GM23338 (cell line): ENCODE measurements at regions not wholly inside any gene's neighbourhood (a gene's known extent, or its start where the extent isn't known, plus 50 kb on each side); places are given as distances from the start of the nearest gene placed in this dataset.
A peak's percentile ranks its signal among the peaks of the same experiment; 100 is the strongest.

Experiments used
- ATAC-seq: fragments of 200-7000 bp; cut with Tn5 transposase; 3 replicates; pipeline ENCODE4 v1.9.1; 2020
- DNase-seq: peaks from one replicate; pipeline ENCODE4 v3.0.0-alpha.2; 2015; ENCODE audit warnings: low spot score
- H2AFZ ChIP-seq: fragments of 200-600 bp; sonication (generic); 2 replicates; pipeline ENCODE4 v1.8.0; 2016; ENCODE audit warnings: antibody characterized with exemption, mild to moderate bottlenecking, moderate library complexity
- H3F3A ChIP-seq: fragments of 200-600 bp; sonication (generic); replicated peaks from 2 replicates; pipeline ENCODE4 v1.8.0; 2017; ENCODE audit warnings: antibody characterized with exemption, mixed run types, low read depth
- H3K27ac ChIP-seq: fragments of 200-600 bp; sonication (generic); 2 replicates; pipeline ENCODE4 v1.6.1; 2016; ENCODE audit warnings: low read depth
- H3K27me3 ChIP-seq: fragments of 200-600 bp; sonication (generic); 2 replicates; pipeline ENCODE4 v1.8.0; 2016; ENCODE audit warnings: mild to moderate bottlenecking, mixed run types, moderate library complexity; ENCODE audit not compliant: insufficient read depth
- H3K36me3 ChIP-seq: fragments of 200-600 bp; sonication (generic); 2 replicates; pipeline ENCODE4 v1.8.0; 2016; ENCODE audit warnings: mild to moderate bottlenecking; ENCODE audit not compliant: insufficient read depth
- H3K4me1 ChIP-seq: fragments of 200-600 bp; sonication (generic); 2 replicates; pipeline ENCODE4 v1.8.0; 2016; ENCODE audit warnings: mild to moderate bottlenecking, moderate library complexity; ENCODE audit not compliant: insufficient read depth
- H3K4me2 ChIP-seq: fragments of 200-600 bp; sonication (generic); 2 replicates; pipeline ENCODE4 v1.7.1; 2017; ENCODE audit warnings: mixed run types
- H3K4me3 ChIP-seq: fragments of 200-600 bp; sonication (generic); 2 replicates; pipeline ENCODE4 v1.6.1; 2016; ENCODE audit warnings: mixed run types
- H3K79me2 ChIP-seq: fragments of 200-600 bp; sonication (generic); replicated peaks from 2 replicates; pipeline ENCODE4 v1.8.0; 2017; ENCODE audit warnings: mild to moderate bottlenecking; ENCODE audit not compliant: insufficient read depth
- H3K9me2 ChIP-seq: fragments of 200-600 bp; sonication (generic); 2 replicates; pipeline ENCODE4 v1.8.0; 2017; ENCODE audit not compliant: insufficient read depth
- H4K20me1 ChIP-seq: fragments of 200-600 bp; sonication (generic); replicated peaks from 2 replicates; pipeline ENCODE4 v1.8.0; 2017; ENCODE audit warnings: mild to moderate bottlenecking; ENCODE audit not compliant: insufficient read depth
- H3K27ac Mint-ChIP-seq: 2 replicates; pipeline ENCODE4 v1.8.0; 2020; ENCODE audit warnings: inconsistent platforms, mild to moderate bottlenecking, moderate library complexity, mixed read lengths
- H3K27me3 Mint-ChIP-seq: 3 replicates; pipeline ENCODE4 v1.8.0; 2022; ENCODE audit warnings: low read depth, mild to moderate bottlenecking, moderate library complexity, mixed read lengths, inconsistent platforms; ENCODE audit not compliant: insufficient read depth, poor library complexity
- H3K36me3 Mint-ChIP-seq: 3 replicates; pipeline ENCODE4 v1.8.0; 2021; ENCODE audit warnings: low read depth, mild to moderate bottlenecking, inconsistent platforms, moderate library complexity, mixed read lengths
- H3K4me1 Mint-ChIP-seq: 3 replicates; pipeline ENCODE4 v1.8.0; 2020; ENCODE audit warnings: mild to moderate bottlenecking, inconsistent platforms, mixed read lengths
- H3K4me3 Mint-ChIP-seq: 3 replicates; pipeline ENCODE4 v1.8.0; 2021; ENCODE audit warnings: moderate library complexity, mild to moderate bottlenecking, inconsistent platforms, mixed read lengths
- H3K9me3 Mint-ChIP-seq: 3 replicates; pipeline ENCODE4 v1.8.0; 2020; ENCODE audit warnings: moderate library complexity, mild to moderate bottlenecking, inconsistent platforms, mixed read lengths
- CREB1 ChIP-seq: fragments of 250-450 bp; sonication (Bioruptor Pico); IDR thresholded peaks from 2 replicates; pipeline ENCODE4 v1.5.0; 2020; ENCODE audit warnings: low read depth, mild to moderate bottlenecking, moderate library complexity
- EZH2 ChIP-seq: fragments of 200-600 bp; sonication (generic); IDR thresholded peaks from one replicate; pipeline ENCODE4 v1.8.0; 2017; ENCODE audit warnings: antibody characterized with exemption, mild to moderate bottlenecking, low read depth; ENCODE audit not compliant: unreplicated experiment
- NANOG ChIP-seq: IDR thresholded peaks from 2 replicates; pipeline ENCODE4 v1.6.1; 2016; ENCODE audit warnings: antibody characterized with exemption, borderline replicate concordance
- ZNF114 ChIP-seq: fragments of 250-450 bp; sonication (Bioruptor Pico); IDR thresholded peaks from 2 replicates; pipeline ENCODE4 v1.5.0; 2020; ENCODE audit warnings: mild to moderate bottlenecking, moderate library complexity
- ZNF462 ChIP-seq: fragments of 250-450 bp; sonication (Bioruptor Pico); IDR thresholded peaks from 2 replicates; pipeline ENCODE4 v1.5.0; 2020; ENCODE audit warnings: mild to moderate bottlenecking, moderate library complexity
- TF ChIP-seq, protein P1 (sequence below), 2 experiments: fragments of 200-600 bp in 1 of 2; sonication (generic) in 1 of 2; conservative IDR thresholded peaks; 2 replicates each; pipeline versions ENCODE4 v1.5.1 to v1.6.1; 2016 to 2017; ENCODE audit warnings: antibody characterized with exemption in 2 of 2, low read depth in 2 of 2, mild to moderate bottlenecking in 2 of 2, moderate library complexity in 1 of 2
- TF ChIP-seq, protein P2 (sequence below): IDR thresholded peaks from 2 replicates; pipeline ENCODE4 v1.6.1; 2016; ENCODE audit warnings: antibody characterized with exemption

DNA sequence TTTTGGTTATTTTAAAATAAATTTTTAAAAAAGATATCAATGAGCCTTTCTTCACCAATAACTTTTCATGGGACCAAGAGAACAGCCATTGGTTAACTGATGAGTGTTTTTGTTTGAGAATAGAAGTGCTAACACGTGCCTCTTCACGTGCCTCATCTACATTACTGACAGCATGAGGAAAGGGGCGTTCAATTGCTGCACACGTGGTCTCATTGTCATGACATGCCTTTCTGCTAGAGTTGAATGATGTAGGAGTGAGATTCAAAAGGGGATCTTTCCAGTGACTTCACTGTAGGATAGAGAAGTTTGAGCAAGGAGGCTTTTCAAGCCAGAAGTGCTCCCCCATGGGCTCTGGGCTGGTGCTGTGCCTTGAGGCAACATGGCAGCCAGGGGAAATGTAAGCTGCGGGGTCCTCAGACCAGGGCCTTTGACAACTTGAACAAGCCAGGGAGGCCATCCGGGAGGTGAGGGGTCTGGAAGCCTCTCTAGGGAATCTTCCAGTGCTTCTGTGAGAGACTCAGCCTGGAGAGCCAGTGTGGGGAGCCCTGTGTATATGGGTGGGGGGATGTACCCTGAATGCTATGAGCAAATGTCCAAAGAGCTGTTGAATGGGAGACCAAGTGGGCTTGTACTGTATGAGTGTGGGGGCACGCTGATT lies 51.2 kb upstream of the FSTL4 start (continued):
- TF ChIP-seq ZNF462 (no peak), CREB1 (CRISPR knock-in tag) (no peak), ZNF114 (CRISPR knock-in tag) (no peak), EZH2 (no peak), NANOG (no peak)

GRCh38 chr5:133662578-133662977 lies 50.2 kb upstream of the FSTL4 start:
- no peak overlapping the region for H3K4me2 ChIP-seq
- Mint-ChIP-seq H3K27ac (no peak overlapping the region), H3K4me3 (no peak overlapping the region), H3K36me3 (no peaks in the 10 kb centered on the region), H3K4me1 (peaks cover 4% of the 10 kb centered on the region; the same call in 1 of the 3 replicates), H3K9me3 (no peaks in the 10 kb centered on the region), H3K27me3 (peaks cover 3% of the 10 kb centered on the region)
- no peak overlapping the region for H2AFZ ChIP-seq
- H4K20me1 ChIP-seq: no peaks in the 10 kb centered on the region
- no peaks in the 10 kb centered on the region for H3F3A ChIP-seq
- ATAC-seq: peak; percentile 48; the same call in 2 of the 3 replicates
- no peaks in the 10 kb centered on the region for H3K36me3 ChIP-seq
- no peak overlapping the region for H3K27ac ChIP-seq
- no peaks in the 10 kb centered on the region for H3K9me2 ChIP-seq
- no peak for DNase-seq
- no peaks in the 10 kb centered on the region for H3K79me2 ChIP-seq
- peaks cover 8% of the 10 kb centered on the region for H3K4me1 ChIP-seq
- H3K27me3 ChIP-seq: no peaks in the 10 kb centered on the region
- no peak overlapping the region for H3K4me3 ChIP-seq
- TF ChIP-seq, protein P1, sequence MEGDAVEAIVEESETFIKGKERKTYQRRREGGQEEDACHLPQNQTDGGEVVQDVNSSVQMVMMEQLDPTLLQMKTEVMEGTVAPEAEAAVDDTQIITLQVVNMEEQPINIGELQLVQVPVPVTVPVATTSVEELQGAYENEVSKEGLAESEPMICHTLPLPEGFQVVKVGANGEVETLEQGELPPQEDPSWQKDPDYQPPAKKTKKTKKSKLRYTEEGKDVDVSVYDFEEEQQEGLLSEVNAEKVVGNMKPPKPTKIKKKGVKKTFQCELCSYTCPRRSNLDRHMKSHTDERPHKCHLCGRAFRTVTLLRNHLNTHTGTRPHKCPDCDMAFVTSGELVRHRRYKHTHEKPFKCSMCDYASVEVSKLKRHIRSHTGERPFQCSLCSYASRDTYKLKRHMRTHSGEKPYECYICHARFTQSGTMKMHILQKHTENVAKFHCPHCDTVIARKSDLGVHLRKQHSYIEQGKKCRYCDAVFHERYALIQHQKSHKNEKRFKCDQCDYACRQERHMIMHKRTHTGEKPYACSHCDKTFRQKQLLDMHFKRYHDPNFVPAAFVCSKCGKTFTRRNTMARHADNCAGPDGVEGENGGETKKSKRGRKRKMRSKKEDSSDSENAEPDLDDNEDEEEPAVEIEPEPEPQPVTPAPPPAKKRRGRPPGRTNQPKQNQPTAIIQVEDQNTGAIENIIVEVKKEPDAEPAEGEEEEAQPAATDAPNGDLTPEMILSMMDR (conservative IDR thresholded peaks at IDR 0.05; ENCODE audit: low read depth in 2 of 2): no peak
- TF ChIP-seq NANOG: no peak
- TF ChIP-seq, protein P2, sequence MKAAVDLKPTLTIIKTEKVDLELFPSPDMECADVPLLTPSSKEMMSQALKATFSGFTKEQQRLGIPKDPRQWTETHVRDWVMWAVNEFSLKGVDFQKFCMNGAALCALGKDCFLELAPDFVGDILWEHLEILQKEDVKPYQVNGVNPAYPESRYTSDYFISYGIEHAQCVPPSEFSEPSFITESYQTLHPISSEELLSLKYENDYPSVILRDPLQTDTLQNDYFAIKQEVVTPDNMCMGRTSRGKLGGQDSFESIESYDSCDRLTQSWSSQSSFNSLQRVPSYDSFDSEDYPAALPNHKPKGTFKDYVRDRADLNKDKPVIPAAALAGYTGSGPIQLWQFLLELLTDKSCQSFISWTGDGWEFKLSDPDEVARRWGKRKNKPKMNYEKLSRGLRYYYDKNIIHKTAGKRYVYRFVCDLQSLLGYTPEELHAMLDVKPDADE: no peak
